Memory B cell (primary cell): ENCODE measurements at regions not wholly inside any gene's neighbourhood (a gene's known extent, or its start where the extent isn't known, plus 50 kb on each side); places are given as distances from the start of the nearest gene placed in this dataset.

Experiments used
- ATAC-seq: fragments of 150-1000 bp; cut with Tn5 transposase; 2 replicates; pipeline ENCODE4 v1.10.0; 2021; ENCODE audit warnings: low read depth, mild to moderate bottlenecking, moderate library complexity
- DNase-seq, 2 donors: peaks; one replicate each; pipeline ENCODE4 v3.0.0; 2022; ENCODE audit warnings: low spot score in 2 of 2
- H3K27ac Mint-ChIP-seq: one replicate; pipeline ENCODE4 v1.8.0; 2022; ENCODE audit warnings: mild to moderate bottlenecking, moderate library complexity, mixed read lengths
- H3K27me3 Mint-ChIP-seq: one replicate; pipeline ENCODE4 v1.8.0; 2022; ENCODE audit warnings: mixed read lengths
- H3K36me3 Mint-ChIP-seq: one replicate; pipeline ENCODE4 v1.8.0; 2022; ENCODE audit warnings: mild to moderate bottlenecking, mixed read lengths
- H3K4me1 Mint-ChIP-seq: one replicate; pipeline ENCODE4 v1.8.0; 2022; ENCODE audit warnings: mixed read lengths
- H3K4me3 Mint-ChIP-seq: one replicate; pipeline ENCODE4 v1.8.0; 2022; ENCODE audit warnings: mild to moderate bottlenecking, moderate library complexity, mixed read lengths
- H3K9me3 Mint-ChIP-seq: one replicate; pipeline ENCODE4 v1.8.0; 2022; ENCODE audit warnings: mixed read lengths

DNA sequence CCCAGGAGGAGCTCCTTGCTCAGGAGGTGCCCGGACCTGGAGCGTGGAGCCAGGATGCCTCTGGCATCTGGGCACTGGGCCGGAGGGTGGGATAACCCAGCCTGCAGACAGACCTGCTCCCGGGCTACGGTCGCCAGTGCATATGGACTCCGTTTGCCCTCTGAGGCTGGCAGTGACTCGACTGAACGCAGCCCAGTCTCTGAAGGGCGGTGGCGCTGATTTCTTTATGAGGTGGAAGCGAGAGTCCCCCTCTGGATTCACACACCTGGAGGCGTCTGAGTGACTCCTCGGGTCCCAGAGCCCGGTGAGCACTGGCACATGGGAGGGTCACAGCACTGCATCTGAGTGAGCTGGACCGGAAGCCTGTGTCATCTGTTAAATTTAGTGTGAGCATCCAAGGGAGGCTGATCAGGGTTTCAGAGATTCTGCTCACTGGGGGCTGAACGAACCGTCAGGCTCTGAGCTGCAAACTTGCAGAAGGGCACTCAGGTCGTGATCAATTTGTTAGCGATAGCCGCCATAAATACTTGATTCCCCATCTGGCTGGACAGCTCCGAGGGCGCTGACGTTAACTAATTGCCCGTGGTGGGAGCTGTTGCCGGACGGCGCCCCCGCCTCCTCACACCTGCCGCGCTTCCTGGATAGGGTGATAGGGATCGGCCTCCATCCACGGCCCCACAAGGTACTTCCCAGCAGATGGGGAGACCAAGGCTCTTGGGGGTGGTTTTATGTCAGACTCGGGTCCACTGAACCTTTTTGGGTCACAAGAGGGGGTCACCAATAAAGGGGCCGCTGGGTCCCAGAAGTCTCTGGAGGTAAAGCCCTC is 60.7 kb upstream of the TTC34 start:
- Mint-ChIP-seq H3K9me3 (peaks cover 6% of the 10 kb centered on the region), H3K36me3 (no peaks in the 10 kb centered on the region), H3K27ac (no peak overlapping the region), H3K27me3 (peaks cover 2% of the 10 kb centered on the region), H3K4me1 (no peaks in the 10 kb centered on the region), H3K4me3 (no peak overlapping the region)
- ATAC-seq (no peak), DNase-seq (no peak)

DNA sequence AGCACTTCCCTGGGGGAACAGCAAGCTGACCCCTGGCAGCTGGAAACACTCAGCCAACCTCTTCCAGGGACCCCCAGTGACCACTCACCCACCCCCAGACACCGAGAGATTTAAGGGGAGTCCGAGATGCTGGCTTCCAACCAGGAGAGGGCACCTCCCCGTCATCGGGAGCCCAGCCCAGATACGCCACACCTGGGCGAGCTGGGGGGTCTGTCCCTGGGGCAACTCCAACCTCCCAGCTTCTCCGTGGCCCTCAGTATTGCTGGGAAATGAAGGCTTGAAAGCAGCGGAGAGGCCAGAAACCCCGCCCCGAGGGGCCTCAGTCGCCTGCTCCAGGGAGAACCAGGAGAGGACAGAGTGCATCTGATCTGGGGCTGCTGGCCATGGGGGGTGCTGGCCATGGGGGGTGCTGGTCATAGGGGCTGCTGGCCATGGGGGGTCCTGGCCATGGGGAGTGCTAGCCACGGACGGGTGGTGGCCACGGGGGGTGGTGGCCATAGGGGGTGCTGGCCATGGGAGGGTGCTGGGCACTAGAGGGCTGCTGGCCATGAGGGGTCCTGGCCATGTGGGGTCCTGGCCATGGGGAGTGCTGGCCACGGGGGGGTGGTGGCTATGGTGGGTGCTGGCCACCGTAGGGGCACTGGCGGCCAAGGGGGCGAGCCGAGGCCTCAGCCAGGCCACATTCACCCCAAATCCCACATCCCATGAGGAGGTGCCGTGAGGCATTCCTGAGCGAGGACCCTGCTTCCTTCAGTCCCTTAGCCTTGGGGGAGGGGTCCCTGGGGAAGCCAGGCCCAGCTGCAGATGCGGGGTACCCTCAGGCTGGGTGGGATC is 61.5 kb upstream of the TTC34 start:
- no peaks in the 10 kb centered on the region for H3K36me3 Mint-ChIP-seq
- no peak for DNase-seq

DNA sequence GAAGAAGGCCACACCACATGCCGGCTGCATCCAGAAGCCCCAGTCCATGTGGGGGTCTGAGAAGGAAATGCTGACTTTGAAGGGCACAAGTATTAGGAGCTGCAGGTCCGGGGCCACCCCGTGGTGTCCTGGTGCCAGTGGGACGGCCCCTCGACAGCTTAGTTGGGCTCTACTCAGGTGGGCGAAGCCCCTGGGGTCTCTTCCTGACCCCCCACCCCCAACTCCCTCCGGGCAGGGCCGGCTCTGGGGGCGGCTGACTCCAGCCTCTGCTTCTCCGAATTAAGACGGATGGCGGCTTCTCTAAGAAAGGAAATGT is 62.1 kb upstream of the TTC34 start:
- Mint-ChIP-seq H3K36me3 (no peaks in the 10 kb centered on the region), H3K27me3 (peaks cover 2% of the 10 kb centered on the region), H3K4me1 (no peaks in the 10 kb centered on the region), H3K9me3 (peaks cover 6% of the 10 kb centered on the region), H3K4me3 (no peak overlapping the region), H3K27ac (no peak overlapping the region)
- no peak for ATAC-seq
- no peak for DNase-seq

More for the DNA sequence above, 61.5 kb upstream of the TTC34 start:
- Mint-ChIP-seq H3K4me1 (no peaks in the 10 kb centered on the region), H3K4me3 (no peak overlapping the region), H3K9me3 (peaks cover 6% of the 10 kb centered on the region), H3K27ac (no peak overlapping the region), H3K27me3 (peaks cover 2% of the 10 kb centered on the region)
- no peak for ATAC-seq

DNA sequence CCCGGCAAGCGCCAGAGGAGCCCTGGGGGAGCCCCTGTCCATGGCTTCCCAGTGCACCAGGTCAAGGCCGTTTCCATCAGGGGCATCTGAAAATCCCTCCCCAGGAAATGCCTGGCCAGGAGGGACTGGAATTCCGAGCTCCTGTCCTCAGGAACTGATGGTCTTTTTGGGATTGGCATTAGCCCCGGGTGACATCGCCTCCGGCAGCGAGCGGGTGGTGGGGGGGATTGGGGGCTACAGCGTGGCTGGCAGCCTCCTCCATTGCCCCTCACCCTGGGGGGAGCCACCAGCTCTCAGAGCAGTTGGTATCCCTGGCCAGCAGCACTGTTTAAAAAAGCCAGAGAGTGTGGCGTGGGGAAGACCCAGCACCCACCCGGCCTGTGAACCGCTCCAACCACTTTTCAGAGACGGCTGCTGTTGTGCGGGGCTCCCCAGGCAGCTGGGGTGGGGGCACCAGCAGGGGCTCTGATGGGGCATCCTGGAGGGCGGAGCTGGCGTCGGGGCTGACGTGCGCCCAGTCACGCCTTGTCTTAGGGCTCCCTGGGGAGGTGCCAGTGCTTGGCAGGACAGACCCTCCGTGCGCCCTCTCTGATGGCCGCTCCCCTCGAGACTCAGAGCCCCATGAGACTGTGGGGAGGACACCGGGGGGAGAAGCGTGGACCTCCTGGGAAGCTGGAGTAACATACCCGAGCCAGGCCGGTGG is 62.9 kb upstream of the TTC34 start:
- no peaks in the 10 kb centered on the region for H3K36me3 Mint-ChIP-seq
- H3K27me3 Mint-ChIP-seq, result peaks cover 2% of the 10 kb centered on the region
- DNase-seq (no peak), ATAC-seq (no peak)
- no peaks in the 10 kb centered on the region for H3K4me1 Mint-ChIP-seq
- no peak overlapping the region for H3K4me3 Mint-ChIP-seq
- H3K9me3 Mint-ChIP-seq, result no peaks in the 10 kb centered on the region
- no peak overlapping the region for H3K27ac Mint-ChIP-seq

DNA sequence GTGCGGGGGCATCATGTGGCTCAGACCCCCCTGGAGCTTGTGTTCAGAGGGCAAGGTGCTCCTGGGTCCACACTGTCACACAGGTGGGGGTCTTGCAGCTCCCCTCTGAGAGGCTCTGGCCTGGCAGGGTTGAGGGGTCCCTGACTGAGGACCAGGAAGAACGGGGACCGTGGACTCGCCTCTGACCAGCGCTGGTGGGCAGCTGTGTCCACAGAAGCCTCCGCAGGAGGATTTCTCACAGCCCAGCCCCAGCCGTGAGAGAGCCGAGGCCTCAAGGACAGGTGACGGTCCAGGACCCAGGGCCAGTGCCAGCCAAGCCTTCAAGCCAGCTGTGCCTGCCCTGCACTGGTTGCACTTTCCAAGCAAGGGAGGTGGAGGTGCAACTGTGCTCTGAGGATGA is 63.5 kb upstream of the TTC34 start:
- H3K27me3 Mint-ChIP-seq, result peaks cover 2% of the 10 kb centered on the region
- H3K27ac Mint-ChIP-seq, result no peak overlapping the region
- no peak overlapping the region for H3K4me3 Mint-ChIP-seq
- no peak for ATAC-seq
- H3K36me3 Mint-ChIP-seq, result no peaks in the 10 kb centered on the region
- H3K9me3 Mint-ChIP-seq, result no peaks in the 10 kb centered on the region
- DNase-seq, result no peak
- no peaks in the 10 kb centered on the region for H3K4me1 Mint-ChIP-seq

DNA sequence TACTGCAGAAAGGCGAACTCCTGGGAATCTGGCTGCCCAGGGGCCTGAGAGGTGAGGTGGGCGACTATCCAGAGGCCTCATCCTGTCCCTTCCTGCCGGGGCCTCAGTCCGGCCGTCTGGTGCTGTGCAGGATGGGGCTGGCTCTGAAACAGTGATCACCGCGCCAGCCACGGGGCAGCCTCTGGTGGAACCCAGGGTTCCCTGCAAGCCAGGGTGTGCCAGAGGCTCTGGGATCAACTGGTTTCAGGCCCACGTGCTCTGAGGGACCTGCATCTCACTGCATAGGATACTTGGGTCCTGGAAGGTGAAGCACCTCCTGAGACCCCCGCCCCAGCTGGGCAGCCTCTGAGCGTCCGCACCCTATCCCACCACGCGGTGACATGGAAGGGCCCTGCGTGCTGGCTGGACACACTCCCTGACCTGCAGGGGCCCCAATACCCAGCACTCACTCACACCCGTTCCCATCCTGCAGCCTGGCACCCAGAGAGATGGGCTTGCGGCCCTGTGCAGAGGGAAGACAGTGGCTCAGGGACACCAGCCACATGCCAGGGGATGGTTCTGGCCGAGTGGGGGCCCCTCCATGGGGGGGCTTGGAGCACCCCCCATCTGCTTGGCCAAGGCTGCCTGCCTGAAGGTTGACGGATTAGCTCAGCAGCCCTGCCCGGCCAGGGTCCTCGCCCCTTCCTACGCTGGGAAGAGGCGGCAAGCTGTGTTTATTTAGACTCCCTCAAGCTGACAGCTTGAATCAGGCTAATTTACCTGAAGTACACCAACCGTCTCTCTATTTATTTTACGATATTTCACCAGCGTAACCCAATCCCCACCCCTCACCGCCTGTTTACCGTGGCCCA is 64.3 kb upstream of the TTC34 start:
- H3K4me3 Mint-ChIP-seq, result no peak overlapping the region
- no peaks in the 10 kb centered on the region for H3K36me3 Mint-ChIP-seq
- peaks cover 3% of the 10 kb centered on the region for H3K9me3 Mint-ChIP-seq
- no peaks in the 10 kb centered on the region for H3K4me1 Mint-ChIP-seq
- no peak for DNase-seq
- peaks cover 2% of the 10 kb centered on the region for H3K27me3 Mint-ChIP-seq
- no peak overlapping the region for H3K27ac Mint-ChIP-seq
- no peak for ATAC-seq

DNA sequence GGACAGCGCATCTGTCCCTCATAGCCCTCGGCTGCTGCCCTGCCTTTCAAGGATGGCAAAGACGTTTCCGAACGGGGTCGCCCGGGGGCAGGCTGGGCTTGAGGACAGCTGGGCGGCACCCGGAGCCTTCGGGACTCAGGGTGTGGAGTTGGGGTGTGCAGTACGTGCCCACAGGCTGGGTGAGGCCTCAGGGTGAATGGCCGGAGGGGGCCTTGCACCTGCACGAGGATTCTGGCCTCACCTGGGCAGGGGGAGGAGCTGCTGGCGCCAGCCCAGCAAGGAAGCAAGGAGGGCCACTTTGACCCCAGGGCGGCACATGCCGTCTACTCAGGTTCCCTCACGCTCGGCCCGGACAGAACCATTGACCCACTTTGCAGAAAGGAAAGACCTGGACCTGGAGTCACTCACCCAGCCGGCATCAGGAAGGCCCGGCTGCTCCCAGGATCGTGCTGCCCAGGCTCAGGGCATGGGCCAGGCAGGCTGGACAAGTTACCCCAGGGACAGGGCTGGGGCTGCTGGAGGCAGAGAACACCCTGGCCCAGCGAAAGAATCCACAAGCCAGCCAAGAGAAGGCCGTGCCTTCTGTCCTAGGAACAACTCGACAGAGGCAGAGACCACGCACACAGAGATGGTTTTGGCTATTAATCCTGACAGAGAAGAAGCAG is 65.1 kb upstream of the TTC34 start:
- peaks cover 2% of the 10 kb centered on the region for H3K27me3 Mint-ChIP-seq
- peaks cover 4% of the 10 kb centered on the region for H3K9me3 Mint-ChIP-seq
- H3K4me3 Mint-ChIP-seq, result no peak overlapping the region
- DNase-seq (no peak), ATAC-seq (no peak)
- no peak overlapping the region for H3K27ac Mint-ChIP-seq
- H3K36me3 Mint-ChIP-seq, result no peaks in the 10 kb centered on the region
- no peaks in the 10 kb centered on the region for H3K4me1 Mint-ChIP-seq

DNA sequence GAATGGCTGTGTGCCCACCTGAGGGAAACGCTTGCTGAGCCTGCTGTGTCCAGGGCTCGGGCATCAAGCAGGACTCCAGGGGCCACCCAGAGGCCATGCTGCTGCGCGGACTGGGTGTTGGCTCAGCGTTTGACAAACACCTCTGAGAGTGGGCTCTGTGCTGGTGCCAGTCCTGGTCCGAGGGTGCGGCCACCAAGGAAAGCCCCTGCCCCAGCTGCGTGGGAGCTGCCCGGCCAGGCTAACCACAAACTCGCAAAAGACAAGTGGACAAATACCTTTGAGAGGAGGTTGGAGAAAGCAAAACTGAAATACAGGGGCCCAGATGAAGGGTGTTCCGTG is 65.6 kb upstream of the TTC34 start:
- peaks cover 2% of the 10 kb centered on the region for H3K27me3 Mint-ChIP-seq
- H3K27ac Mint-ChIP-seq, result no peak overlapping the region
- peaks cover 4% of the 10 kb centered on the region for H3K9me3 Mint-ChIP-seq
- no peak overlapping the region for H3K4me3 Mint-ChIP-seq
- ATAC-seq (no peak), DNase-seq (no peak)
- H3K4me1 Mint-ChIP-seq, result no peaks in the 10 kb centered on the region
- H3K36me3 Mint-ChIP-seq, result no peaks in the 10 kb centered on the region

DNA sequence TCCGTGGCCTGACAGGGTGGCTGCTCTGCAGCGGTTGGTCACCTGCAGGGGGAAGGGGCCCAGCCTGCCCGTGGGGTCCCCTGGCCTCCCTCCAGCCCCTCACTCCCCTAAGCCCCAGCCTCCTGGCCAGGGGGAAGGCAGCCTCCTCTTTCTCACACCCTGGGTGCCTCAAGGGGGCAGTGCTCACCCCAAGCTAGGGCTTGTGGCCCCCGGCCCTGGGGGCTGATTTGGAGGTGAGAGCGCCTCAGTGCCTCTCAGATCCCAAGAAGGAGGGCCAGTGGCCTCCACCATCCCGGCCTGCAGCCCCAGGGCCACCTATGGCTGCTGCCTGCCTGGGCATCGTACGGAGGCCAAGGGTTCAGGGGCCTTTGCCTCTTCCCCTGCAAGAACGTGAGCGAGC is 66.4 kb upstream of the TTC34 start:
- H3K4me1 Mint-ChIP-seq, result no peaks in the 10 kb centered on the region
- H3K9me3 Mint-ChIP-seq, result peaks cover 7% of the 10 kb centered on the region
- H3K27me3 Mint-ChIP-seq, result peaks cover 2% of the 10 kb centered on the region
- ATAC-seq (no peak), DNase-seq (no peak)
- no peaks in the 10 kb centered on the region for H3K36me3 Mint-ChIP-seq
- H3K4me3 Mint-ChIP-seq, result no peak overlapping the region
- no peak overlapping the region for H3K27ac Mint-ChIP-seq

DNA sequence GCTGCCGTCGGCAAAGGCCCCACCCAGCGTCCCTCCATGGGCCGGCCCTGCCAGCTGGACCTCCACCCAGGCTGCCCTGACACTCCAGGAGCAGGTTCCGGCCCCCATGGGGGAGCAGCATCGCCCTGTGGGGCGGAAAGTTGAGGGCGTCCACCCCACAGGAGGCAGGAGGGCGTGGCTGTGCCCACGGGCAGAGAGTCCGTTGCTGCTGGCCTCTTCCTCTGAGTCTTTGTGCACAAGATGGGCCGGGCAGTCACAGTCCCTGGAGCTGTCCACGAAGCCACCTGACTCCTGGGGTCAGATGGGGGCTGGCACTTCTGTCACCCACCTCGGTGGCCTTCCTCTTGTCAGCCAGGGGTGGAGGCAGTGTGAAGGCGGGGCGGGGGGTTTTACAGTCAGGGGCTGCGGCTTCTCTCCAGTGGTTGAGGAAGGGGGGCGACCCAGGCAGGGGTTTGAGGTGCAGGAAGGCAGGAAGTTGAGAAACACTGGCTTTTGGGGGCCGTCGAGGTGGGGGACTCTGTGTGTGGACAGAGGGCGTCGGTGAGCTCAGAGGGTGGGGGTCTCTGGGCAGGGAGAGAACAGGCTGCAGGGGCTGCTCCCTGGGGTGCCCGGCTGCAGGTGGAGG is 67.2 kb upstream of the TTC34 start:
- Mint-ChIP-seq H3K27ac (no peak overlapping the region), H3K4me3 (no peak overlapping the region), H3K9me3 (peaks cover 9% of the 10 kb centered on the region), H3K4me1 (no peaks in the 10 kb centered on the region), H3K27me3 (peaks cover 2% of the 10 kb centered on the region), H3K36me3 (no peaks in the 10 kb centered on the region)
- DNase-seq (no peak), ATAC-seq (no peak)

DNA sequence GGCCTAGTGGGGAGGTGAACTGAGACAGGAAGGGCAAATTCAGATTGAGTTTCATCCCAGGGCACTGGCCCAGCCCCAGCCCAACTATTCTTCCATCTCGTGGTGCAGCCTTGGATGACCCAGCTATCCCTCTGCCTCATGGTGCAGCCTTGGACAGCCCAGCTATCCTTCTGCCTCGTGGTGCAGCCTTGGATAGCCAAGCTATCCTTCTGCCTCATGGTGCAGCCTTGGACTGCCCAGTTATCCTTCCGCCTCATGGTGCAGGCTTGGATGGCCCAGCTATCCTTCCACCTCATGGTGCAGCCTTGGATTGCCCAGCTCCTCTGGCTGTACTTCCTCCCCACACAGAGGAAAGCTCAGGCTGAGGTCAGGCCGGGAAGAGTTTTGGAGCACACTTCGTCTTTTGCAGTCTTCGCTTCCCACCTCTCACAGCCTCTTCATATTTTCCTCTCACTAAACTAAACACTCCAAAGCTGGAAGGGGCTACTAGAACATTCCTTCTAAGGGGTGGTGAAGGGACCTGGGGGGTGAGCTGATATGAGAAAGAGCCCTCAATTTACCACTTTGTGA is 69.8 kb upstream of the TTC34 start:
- H3K27ac Mint-ChIP-seq, result no peak overlapping the region
- no peak overlapping the region for H3K4me3 Mint-ChIP-seq
- no peaks in the 10 kb centered on the region for H3K27me3 Mint-ChIP-seq
- no peaks in the 10 kb centered on the region for H3K4me1 Mint-ChIP-seq
- ATAC-seq, result no peak
- H3K9me3 Mint-ChIP-seq, result peaks cover 9% of the 10 kb centered on the region
- no peaks in the 10 kb centered on the region for H3K36me3 Mint-ChIP-seq
- no peak for DNase-seq

DNA sequence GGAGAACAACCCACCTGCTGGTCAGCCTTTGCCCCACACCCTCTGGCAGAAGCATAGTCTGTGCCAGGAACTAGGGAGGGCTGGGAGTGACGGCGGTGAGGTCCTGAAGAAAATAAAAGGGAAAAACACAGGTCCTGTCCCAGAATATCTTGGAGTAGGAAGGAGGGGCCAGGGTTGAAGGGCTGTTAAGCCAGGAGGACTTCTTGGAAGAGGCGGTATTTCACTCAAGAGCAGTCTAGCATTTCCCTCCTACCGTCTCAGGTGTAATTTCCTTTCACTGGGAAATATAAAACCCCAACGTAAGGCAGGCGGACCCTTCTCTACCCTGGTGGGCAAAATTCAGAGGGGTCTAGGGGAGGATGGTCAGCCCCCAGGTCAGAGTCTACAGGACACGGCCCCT is 72.7 kb upstream of the TTC34 start:
- H3K36me3 Mint-ChIP-seq, result no peaks in the 10 kb centered on the region
- ATAC-seq (no peak), DNase-seq (no peak)
- peaks cover 9% of the 10 kb centered on the region for H3K9me3 Mint-ChIP-seq
- peaks cover 4% of the 10 kb centered on the region for H3K27me3 Mint-ChIP-seq
- H3K4me3 Mint-ChIP-seq, result no peak overlapping the region
- no peaks in the 10 kb centered on the region for H3K4me1 Mint-ChIP-seq
- H3K27ac Mint-ChIP-seq, result no peak overlapping the region
